ENCODE measurements at regions not wholly inside any gene's neighbourhood (a gene's known extent, or its start where the extent isn't known, plus 50 kb on each side); places are given as distances from the start of the nearest gene placed in this dataset.

GRCh38 chr3:145767909-145768308, 393.1 kb downstream of the PLOD2 start:
- CTCF ChIA-PET, result interaction anchor here (1.2 kb wide), 1 partner anchor 9 kb away, joined by 5 read pairs; no protein-coding TSS in a partner anchor
- POLR2A ChIA-PET, result no interaction called here
- DNase-seq (ENCODE audit: extremely low spot score), result no peak
- TF ChIP-seq SUZ12 (IDR thresholded peaks at IDR 0.05) (no peak), HDGF (IDR thresholded peaks at IDR 0.05; ENCODE audit: borderline replicate concordance) (no peak), PKNOX1 (IDR thresholded peaks at IDR 0.05) (no peak), ELF4 (IDR thresholded peaks at IDR 0.05) (no peak), L3MBTL2 (conservative IDR thresholded peaks at IDR 0.05) (no peak), TARDBP (IDR thresholded peaks at IDR 0.05) (no peak), FOXM1 (IDR thresholded peaks at IDR 0.05; ENCODE audit: borderline replicate concordance) (no peak), LEF1 (IDR thresholded peaks at IDR 0.05; ENCODE audit: borderline replicate concordance) (no peak), CTBP1 (IDR thresholded peaks at IDR 0.05; ENCODE audit: borderline replicate concordance) (no peak), ZNF384 (IDR thresholded peaks at IDR 0.05) (no peak), NFRKB (IDR thresholded peaks at IDR 0.05) (no peak), ARNT (IDR thresholded peaks at IDR 0.05) (no peak)

GRCh38 chr3:145776782-145777408, 384.1 kb downstream of the PLOD2 start:
- DNase-seq (ENCODE audit: extremely low spot score), result peak; percentile 45
- TF ChIP-seq CTBP1 (IDR thresholded peaks at IDR 0.05; ENCODE audit: borderline replicate concordance) (no peak), FOXK2 (IDR thresholded peaks at IDR 0.05) (no peak), TARDBP (IDR thresholded peaks at IDR 0.05) (no peak), HDGF (IDR thresholded peaks at IDR 0.05; ENCODE audit: borderline replicate concordance) (no peak), NFRKB (IDR thresholded peaks at IDR 0.05) (no peak), LEF1 (IDR thresholded peaks at IDR 0.05; ENCODE audit: borderline replicate concordance) (no peak), ELF4 (IDR thresholded peaks at IDR 0.05) (no peak), ZNF384 (IDR thresholded peaks at IDR 0.05) (no peak), L3MBTL2 (conservative IDR thresholded peaks at IDR 0.05) (no peak), BHLHE40 (IDR thresholded peaks at IDR 0.05; ENCODE audit: borderline replicate concordance) (no peak), FOXM1 (IDR thresholded peaks at IDR 0.05; ENCODE audit: borderline replicate concordance) (no peak), ARNT (IDR thresholded peaks at IDR 0.05) (no peak), PKNOX1 (IDR thresholded peaks at IDR 0.05) (no peak), SUZ12 (IDR thresholded peaks at IDR 0.05) (no peak), FOXA1 (IDR thresholded peaks at IDR 0.05) (no peak), SP1 (IDR thresholded peaks at IDR 0.05) (no peak)
- CTCF ChIA-PET, result interaction anchor here (1.0 to 1.1 kb wide), 2 partner anchors 9 to 550 kb away, joined by 4 to 5 read pairs; no protein-coding TSS in a partner anchor
- POLR2A ChIA-PET, result no interaction called here

GRCh38 chr3:145780301-145780700, 380.7 kb downstream of the PLOD2 start:
- no peak for DNase-seq (ENCODE audit: extremely low spot score)
- ChIA-PET POLR2A (no interaction called here), CTCF (no interaction called here)
- TF ChIP-seq ZNF384 (IDR thresholded peaks at IDR 0.05), result no peak
- TF ChIP-seq NFRKB (IDR thresholded peaks at IDR 0.05), result no peak
- no peak for TF ChIP-seq FOXM1 (IDR thresholded peaks at IDR 0.05; ENCODE audit: borderline replicate concordance)
- TF ChIP-seq L3MBTL2 (conservative IDR thresholded peaks at IDR 0.05), result no peak
- no peak for TF ChIP-seq LEF1 (IDR thresholded peaks at IDR 0.05; ENCODE audit: borderline replicate concordance)
- TF ChIP-seq SP1 (IDR thresholded peaks at IDR 0.05), result no peak
- no peak for TF ChIP-seq CTBP1 (IDR thresholded peaks at IDR 0.05; ENCODE audit: borderline replicate concordance)
- TF ChIP-seq BHLHE40 (IDR thresholded peaks at IDR 0.05; ENCODE audit: borderline replicate concordance), result no peak
- TF ChIP-seq TARDBP (IDR thresholded peaks at IDR 0.05), result no peak
- TF ChIP-seq ARNT (IDR thresholded peaks at IDR 0.05), result no peak
- TF ChIP-seq FOXK2 (IDR thresholded peaks at IDR 0.05), result no peak
- no peak for TF ChIP-seq PKNOX1 (IDR thresholded peaks at IDR 0.05)
- no peak for TF ChIP-seq SUZ12 (IDR thresholded peaks at IDR 0.05)
- TF ChIP-seq FOXA1 (IDR thresholded peaks at IDR 0.05), result no peak
- TF ChIP-seq ELF4 (IDR thresholded peaks at IDR 0.05), result no peak
- no peak for TF ChIP-seq HDGF (IDR thresholded peaks at IDR 0.05; ENCODE audit: borderline replicate concordance)

GRCh38 chr3:145785668-145786067, 375.3 kb downstream of the PLOD2 start:
- TF ChIP-seq SP1 (IDR thresholded peaks at IDR 0.05) (no peak), ARNT (IDR thresholded peaks at IDR 0.05) (no peak), CTBP1 (IDR thresholded peaks at IDR 0.05; ENCODE audit: borderline replicate concordance) (no peak), FOXA1 (IDR thresholded peaks at IDR 0.05) (no peak), LEF1 (IDR thresholded peaks at IDR 0.05; ENCODE audit: borderline replicate concordance) (no peak), TARDBP (IDR thresholded peaks at IDR 0.05) (no peak), ELF4 (IDR thresholded peaks at IDR 0.05) (no peak), L3MBTL2 (conservative IDR thresholded peaks at IDR 0.05) (no peak), FOXM1 (IDR thresholded peaks at IDR 0.05; ENCODE audit: borderline replicate concordance) (no peak), SUZ12 (IDR thresholded peaks at IDR 0.05) (no peak), FOXK2 (IDR thresholded peaks at IDR 0.05) (no peak), NFRKB (IDR thresholded peaks at IDR 0.05) (no peak)
- POLR2A ChIA-PET, result no interaction called here
- no peak for DNase-seq (ENCODE audit: extremely low spot score)
- CTCF ChIA-PET, result no interaction called here

GRCh38 chr3:145798007-145798406, 363.0 kb downstream of the PLOD2 start:
- DNase-seq (ENCODE audit: extremely low spot score), result no peak
- TF ChIP-seq PKNOX1 (IDR thresholded peaks at IDR 0.05) (no peak), FOXA1 (IDR thresholded peaks at IDR 0.05) (no peak), BHLHE40 (IDR thresholded peaks at IDR 0.05; ENCODE audit: borderline replicate concordance) (no peak), SUZ12 (IDR thresholded peaks at IDR 0.05) (no peak), ZNF384 (IDR thresholded peaks at IDR 0.05) (no peak), HDGF (IDR thresholded peaks at IDR 0.05; ENCODE audit: borderline replicate concordance) (no peak), ELF4 (IDR thresholded peaks at IDR 0.05) (no peak)
- POLR2A ChIA-PET, result no interaction called here
- CTCF ChIA-PET, result no interaction called here
